H1 (cell line): ENCODE measurements at regions not wholly inside any gene's neighbourhood (a gene's known extent, or its start where the extent isn't known, plus 50 kb on each side); places are given as distances from the start of the nearest gene placed in this dataset.

ENCODE experiments used
- CTCF ChIA-PET: fragments of 300-600 bp; sonication (Branson Sonifier 250); formaldehyde crosslinking; loops from one replicate; lab custom pipeline; 2021; ENCODE audit not compliant: partially characterized antibody; lab: Charles Lee
- POLR2A ChIA-PET: fragments of 300-600 bp; sonication (Branson Sonifier 250); formaldehyde crosslinking; loops from one replicate; lab custom pipeline; 2021; ENCODE audit warnings: inconsistent platforms; ENCODE audit not compliant: partially characterized antibody; lab: Charles Lee
- DNase-seq, 2 experiments: peaks; one replicate each; pipeline versions ENCODE4 v3.0.0 to v3.0.0-alpha.2; 2010 to 2022; ENCODE audit warnings: low spot score in 2 of 2, low read depth in 1 of 2, mixed read lengths in 1 of 2
- FAIRE-seq: peaks from 2 replicates; lab custom pipeline; 2011; peaks lifted over from hg19 to GRCh38; lab: Jason Lieb, UNC
- H2AFZ ChIP-seq: 2 replicates; pipeline ENCODE4 v1.8.1; 2012; ENCODE audit warnings: low read length, inconsistent platforms
- H2AK5ac ChIP-seq: 2 replicates; pipeline ENCODE4 v1.6.1; 2013; ENCODE audit warnings: low read depth, low read length
- H2BK120ac ChIP-seq: replicated peaks from 2 replicates; pipeline ENCODE3; 2013; ENCODE audit warnings: low read depth, low read length, inconsistent platforms
- H2BK12ac ChIP-seq: 2 replicates; pipeline ENCODE4 v1.6.1; 2013; ENCODE audit warnings: low read depth, low read length
- H2BK15ac ChIP-seq: 2 replicates; pipeline ENCODE4 v1.6.1; 2013; ENCODE audit warnings: low read length
- H2BK20ac ChIP-seq: 2 replicates; pipeline ENCODE4 v1.6.1; 2013; ENCODE audit warnings: low read length
- H2BK5ac ChIP-seq: 2 replicates; pipeline ENCODE4 v1.6.1; 2013; ENCODE audit warnings: low read depth, low read length
- H3K14ac ChIP-seq: 2 replicates; pipeline ENCODE4 v1.6.1; 2013; ENCODE audit warnings: inconsistent platforms; ENCODE audit not compliant: insufficient read length
- H3K18ac ChIP-seq: 2 replicates; pipeline ENCODE4 v1.6.1; 2013; ENCODE audit warnings: low read length; ENCODE audit errors: extremely low read depth
- H3K23ac ChIP-seq: 2 replicates; pipeline ENCODE4 v1.6.1; 2013; ENCODE audit warnings: inconsistent platforms; ENCODE audit not compliant: insufficient read length
- H3K23me2 ChIP-seq: 2 replicates; pipeline ENCODE4 v1.6.1; 2013; ENCODE audit warnings: low read depth, low read length
- H3K27ac ChIP-seq: 2 replicates; pipeline ENCODE4 v1.6.1; 2011; ENCODE audit warnings: low read depth, low read length, inconsistent platforms
- H3K27me3 ChIP-seq, 4 experiments: replicated peaks in 1 of 4; 1 replicate in 1 of 4; 2 replicates in 3 of 4; pipeline versions ENCODE4 v1.6.1 to v1.8.1; 2011 to 2013; ENCODE audit warnings: low read length in 3 of 4, mild to moderate bottlenecking in 3 of 4, inconsistent platforms in 2 of 4, mixed read lengths in 2 of 4, moderate library complexity in 1 of 4; ENCODE audit not compliant: control insufficient read depth in 3 of 4, insufficient read depth in 3 of 4; ENCODE audit errors: extremely low read depth in 1 of 4
- H3K36me3 ChIP-seq, 4 experiments: 2 replicates each; pipeline versions ENCODE4 v1.6.1 to v1.8.1; 2011 to 2013; ENCODE audit warnings: mild to moderate bottlenecking in 4 of 4, low read length in 3 of 4, moderate library complexity in 2 of 4, control low read depth in 1 of 4, inconsistent platforms in 1 of 4; ENCODE audit not compliant: insufficient read depth in 4 of 4, control insufficient read depth in 2 of 4
- H3K4ac ChIP-seq: replicated peaks from 2 replicates; pipeline ENCODE3; 2013; ENCODE audit warnings: low read length, low read depth, mixed read lengths, inconsistent platforms; ENCODE audit not compliant: insufficient read length
- H3K4me1 ChIP-seq, 4 experiments: replicated peaks in 1 of 4; 1 replicate in 1 of 4; 2 replicates in 3 of 4; pipeline versions ENCODE4 v1.6.1 to v1.8.1; 2011 to 2013; ENCODE audit warnings: low read length in 3 of 4, inconsistent platforms in 2 of 4, mixed read lengths in 1 of 4; ENCODE audit not compliant: insufficient read depth in 4 of 4, control insufficient read depth in 3 of 4
- H3K4me2 ChIP-seq, 2 experiments: 2 replicates each; pipeline versions ENCODE4 v1.6.1 to v1.8.1; 2011 to 2013; ENCODE audit warnings: low read depth in 2 of 2, low read length in 2 of 2, control low read depth in 1 of 2, inconsistent platforms in 1 of 2, mild to moderate bottlenecking in 1 of 2; ENCODE audit not compliant: insufficient read depth in 1 of 2
- H3K4me3 ChIP-seq, 4 experiments: fragments of 200-600, 300-600 bp in 1 of 4; sonication (generic), shearing (Covaris generic), sonication (Bioruptor Twin) in 1 of 4; 2 replicates each; pipeline versions ENCODE4 v1.5.1 to v1.8.1; 2011 to 2016; ENCODE audit warnings: low read length in 4 of 4, low read depth in 3 of 4, control low read depth in 2 of 4, inconsistent platforms in 2 of 4, mild to moderate bottlenecking in 2 of 4, mixed read lengths in 1 of 4, moderate library complexity in 1 of 4; ENCODE audit not compliant: insufficient read depth in 2 of 4; ENCODE audit errors: extremely low read depth in 1 of 4
- H3K56ac ChIP-seq: replicated peaks from 2 replicates; pipeline ENCODE3; 2013; ENCODE audit warnings: low read depth, mild to moderate bottlenecking, mixed read lengths, low read length, inconsistent platforms; ENCODE audit not compliant: insufficient read length
- H3K79me1 ChIP-seq: 2 replicates; pipeline ENCODE4 v1.6.1; 2013; ENCODE audit warnings: low read depth, low read length, control low read depth
- H3K79me2 ChIP-seq, 2 experiments: 2 replicates each; pipeline versions ENCODE4 v1.6.1 to v1.8.1; 2012 to 2013; ENCODE audit warnings: low read length in 2 of 2, mild to moderate bottlenecking in 2 of 2, inconsistent platforms in 1 of 2; ENCODE audit not compliant: insufficient read depth in 2 of 2, control insufficient read depth in 1 of 2
- H3K9ac ChIP-seq, 4 experiments: replicated peaks in 1 of 4; 1 replicate in 1 of 4; 2 replicates in 3 of 4; pipeline versions ENCODE4 v1.6.1 to v1.8.1; 2011 to 2013; ENCODE audit warnings: low read depth in 3 of 4, low read length in 3 of 4, control low read depth in 2 of 4, mild to moderate bottlenecking in 2 of 4, moderate library complexity in 2 of 4, inconsistent platforms in 1 of 4; ENCODE audit errors: extremely low read depth in 1 of 4
- H3K9me3 ChIP-seq, 2 experiments: 2 replicates each; pipeline versions ENCODE4 v1.6.1 to v1.8.1; 2012 to 2013; ENCODE audit warnings: mild to moderate bottlenecking in 2 of 2, moderate library complexity in 2 of 2, control low read depth in 1 of 2, inconsistent platforms in 1 of 2, low read depth in 1 of 2, low read length in 1 of 2, mixed read lengths in 1 of 2; ENCODE audit not compliant: insufficient read depth in 2 of 2
- H4K20me1 ChIP-seq, 2 experiments: replicated peaks in 1 of 2; 2 replicates each; pipeline versions ENCODE3 to v1.8.1; 2011 to 2013; ENCODE audit warnings: inconsistent platforms in 2 of 2, low read length in 2 of 2, mild to moderate bottlenecking in 1 of 2; ENCODE audit not compliant: insufficient read depth in 2 of 2, control insufficient read depth in 1 of 2
- H4K5ac ChIP-seq: 2 replicates; pipeline ENCODE4 v1.6.1; 2013; ENCODE audit warnings: low read length, low read depth, mixed read lengths, inconsistent platforms; ENCODE audit not compliant: insufficient read length
- H4K8ac ChIP-seq: 2 replicates; pipeline ENCODE4 v1.8.0; 2013; ENCODE audit warnings: mild to moderate bottlenecking, moderate library complexity, low read length, inconsistent platforms; ENCODE audit not compliant: insufficient read depth; ENCODE audit errors: extremely low read depth
- H4K91ac ChIP-seq: replicated peaks from 2 replicates; pipeline ENCODE3; 2013; ENCODE audit warnings: low read length, mixed read lengths, inconsistent platforms; ENCODE audit not compliant: insufficient read length
- ATF2 ChIP-seq: IDR thresholded peaks from 2 replicates; pipeline ENCODE4 v1.6.1; 2012; ENCODE audit warnings: low read length, inconsistent platforms
- ATF3 ChIP-seq: IDR thresholded peaks from 2 replicates; pipeline ENCODE4 v1.6.1; 2011; ENCODE audit warnings: low read depth, mild to moderate bottlenecking, low read length; ENCODE audit not compliant: insufficient read depth
- CREB1 ChIP-seq: IDR thresholded peaks from 2 replicates; pipeline ENCODE4 v1.6.1; 2012; ENCODE audit warnings: inconsistent platforms
- EZH2 ChIP-seq: fragments of 200-600 bp; sonication (generic); IDR thresholded peaks from 2 replicates; pipeline ENCODE4 v1.7.1; 2012; ENCODE audit warnings: low read depth, mild to moderate bottlenecking, moderate library complexity, low read length, inconsistent platforms; ENCODE audit not compliant: severe bottlenecking
- FOSL1 ChIP-seq: IDR thresholded peaks from 2 replicates; pipeline ENCODE4 v1.6.1; 2011; ENCODE audit warnings: mild to moderate bottlenecking, low read depth, low read length, moderate library complexity; ENCODE audit not compliant: insufficient read depth
- JUN ChIP-seq: IDR thresholded peaks from 2 replicates; pipeline ENCODE4 v1.6.1; 2011; ENCODE audit warnings: low read depth, mild to moderate bottlenecking, improper control_type of control experiment, low read length
- KDM5A ChIP-seq: fragments of 200-600 bp; IDR thresholded peaks from 2 replicates; pipeline ENCODE4 v1.7.1; 2012; ENCODE audit warnings: mild to moderate bottlenecking, low read length, inconsistent platforms, mixed read lengths
- POLR2AphosphoS5 ChIP-seq: IDR thresholded peaks from 2 replicates; pipeline ENCODE4 v1.6.1; 2011; ENCODE audit warnings: low read depth, low read length
- RFX5 ChIP-seq: IDR thresholded peaks from 2 replicates; pipeline ENCODE4 v1.6.1; 2011; ENCODE audit warnings: low read depth, low read length, improper control_type of control experiment, borderline replicate concordance
- SUZ12 ChIP-seq: fragments of 200-600 bp; sonication (generic); IDR thresholded peaks from 2 replicates; pipeline ENCODE4 v1.6.1; 2012; ENCODE audit warnings: mild to moderate bottlenecking, inconsistent platforms, low read length, moderate library complexity, mixed read lengths
- TAF1 ChIP-seq: IDR thresholded peaks from 2 replicates; pipeline ENCODE4 v1.6.1; 2011; ENCODE audit warnings: mild to moderate bottlenecking, low read depth, low read length
- TAF7 ChIP-seq: optimal IDR thresholded peaks from 2 replicates; pipeline ENCODE3; 2011; ENCODE audit warnings: low read depth, mild to moderate bottlenecking, inconsistent platforms, low read length, moderate library complexity, borderline replicate concordance
- TBP ChIP-seq: IDR thresholded peaks from 2 replicates; pipeline ENCODE4 v1.6.1; 2011; ENCODE audit warnings: low read depth, low read length, improper control_type of control experiment
- ZNF274 ChIP-seq: IDR thresholded peaks from 2 replicates; pipeline ENCODE4 v1.7.0; 2012; ENCODE audit warnings: low read length, borderline replicate concordance; ENCODE audit errors: extremely low read depth
- WGBS, 2 experiments: shearing (Covaris generic) in 1 of 2; methylation state at CpG; one replicate each; pipeline versions ENCODE4 v1.1.6 to v1.1.7; 2013 to 2015; ENCODE audit warnings: low lambda C conversion rate in 2 of 2, mixed read lengths in 2 of 2, inconsistent platforms in 1 of 2, low coverage in 1 of 2, missing lambda C conversion rate in 1 of 2; ENCODE audit not compliant: insufficient replicate concordance in 2 of 2, insufficient coverage in 1 of 2, insufficient read length in 1 of 2; ENCODE audit errors: extremely low coverage in 1 of 2, missing lambda C conversion rate in 1 of 2; 5-methylcytosine and 5-hydroxymethylcytosine counted together

GRCh38 chr10:4456776-4457175 lies 369.2 kb upstream of the AKR1E2 start:
- Histone ChIP-seq H3K4ac (no peak overlapping the region), H4K8ac (no peak overlapping the region), H2BK20ac (no peak overlapping the region), H2BK5ac (no peak overlapping the region), H3K79me1 (no peaks in the 10 kb centered on the region), H2AK5ac (no peak overlapping the region), H3K79me2 (no peaks in the 10 kb centered on the region), H3K23me2 (no peaks in the 10 kb centered on the region), H3K18ac (no peak overlapping the region), H3K27me3 (no peaks in the 10 kb centered on the region), H3K36me3 (no peaks in the 10 kb centered on the region), H3K4me3 (no peak overlapping the region), H4K91ac (no peak overlapping the region), H4K20me1 (no peaks in the 10 kb centered on the region), H3K9me3 (no peaks in the 10 kb centered on the region), H3K4me2 (no peak overlapping the region), H2BK120ac (no peak overlapping the region), H3K23ac (no peak overlapping the region), H3K56ac (no peak overlapping the region), H4K5ac (no peak overlapping the region), H2BK15ac (no peak overlapping the region), H2BK12ac (no peak overlapping the region), H3K9ac (no peak overlapping the region), H2AFZ (no peak overlapping the region), H3K27ac (no peak overlapping the region), H3K14ac (no peak overlapping the region), H3K4me1 (no peaks in the 10 kb centered on the region)
- TF ChIP-seq ATF3: no peak
- no peak for TF ChIP-seq POLR2AphosphoS5
- no peak for TF ChIP-seq KDM5A
- TF ChIP-seq ATF2: no peak
- no peak for TF ChIP-seq TBP
- no peak for TF ChIP-seq RFX5
- TF ChIP-seq ZNF274: no peak
- TF ChIP-seq JUN: no peak
- TF ChIP-seq CREB1: no peak
- TF ChIP-seq TAF1: no peak
- no peak for TF ChIP-seq EZH2
- no peak for TF ChIP-seq TAF7
- TF ChIP-seq SUZ12: no peak
- no peak for TF ChIP-seq FOSL1
- WGBS, 2 experiments: 100% methylated on average over 1 of the region's 1 CpG; no CpG with 5 or more reads in 1 of the 2 experiments
- CTCF ChIA-PET: no interaction called here
- no peak for DNase-seq
- no peak for FAIRE-seq
- POLR2A ChIA-PET: no interaction called here
